GM06990 (cell line): ENCODE measurements at regions not wholly inside any gene's neighbourhood (a gene's known extent, or its start where the extent isn't known, plus 50 kb on each side); places are given as distances from the start of the nearest gene placed in this dataset.

Source experiments
- DNase-seq: peaks from one replicate; pipeline ENCODE4 v3.0.0-alpha.2; 2011; ENCODE audit not compliant: insufficient read length; ENCODE audit errors: extremely low read depth
- H3K27me3 ChIP-seq: replicated peaks from 2 replicates; pipeline ENCODE4 v1.6.0; 2011; ENCODE audit warnings: low read length; ENCODE audit not compliant: control insufficient read depth, insufficient read depth
- H3K36me3 ChIP-seq: 2 replicates; pipeline ENCODE4 v1.5.1; 2011; ENCODE audit warnings: low read length; ENCODE audit not compliant: control insufficient read depth, insufficient read depth
- H3K4me3 ChIP-seq: replicated peaks from 2 replicates; pipeline ENCODE4 v1.5.1; 2011; ENCODE audit warnings: low read depth, mild to moderate bottlenecking, control low read depth, low read length
- CTCF ChIP-seq: IDR thresholded peaks from 2 replicates; pipeline ENCODE4 v1.5.1; 2011; ENCODE audit warnings: low read length, control low read depth, mild to moderate bottlenecking, inconsistent platforms; ENCODE audit not compliant: insufficient read depth, poor library complexity, severe bottlenecking

DNA sequence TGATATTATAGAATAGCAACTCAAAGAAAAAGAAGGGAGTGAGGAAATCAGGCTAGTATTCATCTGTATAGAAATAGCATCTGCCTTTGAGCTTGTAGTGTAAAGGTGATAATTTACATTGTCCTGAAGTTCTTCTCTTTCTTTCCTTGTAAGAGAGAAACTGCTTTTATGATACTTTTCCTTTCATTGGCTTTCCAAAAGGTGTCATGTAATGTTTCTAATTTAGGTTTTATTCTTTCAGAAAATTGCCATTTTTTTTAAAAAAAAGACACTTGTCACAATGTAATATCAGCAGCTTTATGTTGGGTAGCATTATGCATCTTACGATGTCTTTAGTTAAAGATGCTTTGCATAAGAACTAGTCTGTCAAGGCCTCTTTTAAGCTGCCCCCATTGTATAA lies 1153.8 kb upstream of the PCDH7 start:
- Histone ChIP-seq H3K4me3 (no peak overlapping the region), H3K27me3 (no peaks in the 10 kb centered on the region), H3K36me3 (no peaks in the 10 kb centered on the region)
- no peak for DNase-seq
- no peak for TF ChIP-seq CTCF

GRCh38 chr4:29571322-29571721 lies 1148.8 kb upstream of the PCDH7 start:
- DNase-seq, result no peak
- no peak for TF ChIP-seq CTCF
- Histone ChIP-seq H3K4me3 (no peak overlapping the region), H3K27me3 (no peaks in the 10 kb centered on the region), H3K36me3 (no peaks in the 10 kb centered on the region)

GRCh38 chr4:29578329-29578728 lies 1141.8 kb upstream of the PCDH7 start:
- H3K4me3 ChIP-seq, result no peak overlapping the region
- no peak for DNase-seq
- TF ChIP-seq CTCF, result no peak
- no peaks in the 10 kb centered on the region for H3K36me3 ChIP-seq
- no peaks in the 10 kb centered on the region for H3K27me3 ChIP-seq

DNA sequence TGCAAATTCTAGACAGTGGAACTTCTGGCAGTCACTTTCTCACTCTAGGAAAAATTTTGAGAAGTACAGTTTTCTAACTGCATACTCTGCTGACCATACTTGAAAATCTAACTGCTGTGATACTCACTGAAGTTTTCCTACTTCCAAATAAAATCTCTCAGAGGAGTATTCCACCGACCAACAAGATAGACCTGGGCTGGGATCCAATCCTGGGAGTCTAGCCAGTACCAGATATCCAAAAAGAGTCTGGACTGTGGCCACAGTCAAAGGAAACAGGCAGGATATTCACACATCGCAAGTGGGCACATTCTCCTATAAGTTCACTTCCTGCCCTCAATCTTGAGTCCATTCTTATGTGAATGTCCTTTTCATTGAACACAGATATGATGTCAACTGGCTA lies 1138.7 kb upstream of the PCDH7 start:
- no peak for TF ChIP-seq CTCF
- no peak overlapping the region for H3K4me3 ChIP-seq
- no peaks in the 10 kb centered on the region for H3K36me3 ChIP-seq
- no peak for DNase-seq
- no peaks in the 10 kb centered on the region for H3K27me3 ChIP-seq

DNA sequence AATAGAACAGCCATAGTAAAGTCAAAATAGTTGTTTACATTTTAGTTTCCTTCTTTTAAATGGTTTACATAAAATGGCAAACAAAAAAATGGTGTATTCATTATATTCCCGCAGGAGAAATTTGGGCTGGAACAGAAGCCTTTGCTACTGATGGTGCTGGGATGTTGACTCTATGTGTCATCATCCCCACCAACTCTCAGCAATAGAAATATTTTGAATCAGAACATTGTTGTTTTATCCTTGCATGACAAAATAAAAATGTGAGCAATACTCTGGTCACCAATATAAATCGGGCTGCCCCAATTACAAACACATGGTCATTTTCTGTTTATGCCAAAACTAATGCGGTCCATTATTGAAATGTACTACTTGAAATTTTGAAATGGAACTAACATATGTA lies 1131.6 kb upstream of the PCDH7 start:
- Histone ChIP-seq H3K27me3 (no peaks in the 10 kb centered on the region), H3K4me3 (no peak overlapping the region), H3K36me3 (no peaks in the 10 kb centered on the region)
- TF ChIP-seq CTCF, result no peak
- DNase-seq, result no peak

- H3K27me3 ChIP-seq, result no peaks in the 10 kb centered on the region
- H3K36me3 ChIP-seq, result no peaks in the 10 kb centered on the region
- no peak overlapping the region for H3K4me3 ChIP-seq
- TF ChIP-seq CTCF, result no peak
- no peak for DNase-seq
Measured at GRCh38 chr4:29596228-29596627, 1123.9 kb upstream of the PCDH7 start.
